SK-N-SH treated with all-trans-retinoic acid at 6 μM for 48 hours (cell line): ENCODE measurements at regions not wholly inside any gene's neighbourhood (a gene's known extent, or its start where the extent isn't known, plus 50 kb on each side); places are given as distances from the start of the nearest gene placed in this dataset.

Experiments used
- ARNTL ChIP-seq: fragments of 450-650 bp; formaldehyde crosslinking; IDR thresholded peaks from 2 replicates; pipeline ENCODE4 v1.5.0; 2020; ENCODE audit warnings: low read depth, mild to moderate bottlenecking, moderate library complexity, borderline replicate concordance
- OSR1 ChIP-seq: fragments of 250-450 bp; sonication (Bioruptor Pico); IDR thresholded peaks from 2 replicates; pipeline ENCODE4 v1.8.0; 2022; ENCODE audit warnings: moderate library complexity, mild to moderate bottlenecking, inconsistent platforms
- RARB ChIP-seq: fragments of 250-450 bp; sonication (Bioruptor Pico); IDR thresholded peaks from 2 replicates; pipeline ENCODE4 v1.8.0; 2021; ENCODE audit warnings: mild to moderate bottlenecking, moderate library complexity
- ZFP3 ChIP-seq: fragments of 250-450 bp; sonication (Bioruptor Pico); IDR thresholded peaks from 2 replicates; pipeline ENCODE4 v1.5.0; 2020; ENCODE audit warnings: mild to moderate bottlenecking, moderate library complexity
- TF ChIP-seq, protein P1 (sequence below): fragments of 250-450 bp; sonication (Bioruptor Pico); IDR thresholded peaks from 2 replicates; pipeline ENCODE4 v1.8.0; 2020; ENCODE audit warnings: mild to moderate bottlenecking, moderate library complexity, borderline replicate concordance

DNA sequence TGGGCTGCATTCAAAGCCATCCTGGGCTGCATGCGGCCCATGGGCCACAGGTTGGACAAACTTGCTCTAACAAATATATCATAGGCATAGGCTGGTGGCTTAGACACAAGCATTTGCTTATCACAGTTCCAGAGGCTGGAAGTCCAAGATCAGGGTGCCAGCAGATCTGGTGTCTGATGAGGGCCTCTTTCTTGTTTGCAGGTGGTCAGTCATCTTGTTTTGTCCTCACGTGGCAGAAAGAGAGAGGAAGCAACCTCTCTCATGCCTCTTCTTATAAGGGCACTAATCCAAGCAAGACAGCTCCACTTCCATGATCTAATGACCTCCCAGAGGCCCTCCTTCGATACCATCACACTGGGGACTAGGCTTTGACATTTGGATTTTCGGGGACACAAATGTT is 238.7 kb upstream of the TNRC6C start:
- TF ChIP-seq OSR1 (CRISPR knock-in tag) (no peak), ARNTL (CRISPR knock-in tag) (no peak), ZFP3 (no peak), RARB (CRISPR knock-in tag) (no peak)
- TF ChIP-seq, protein P1, sequence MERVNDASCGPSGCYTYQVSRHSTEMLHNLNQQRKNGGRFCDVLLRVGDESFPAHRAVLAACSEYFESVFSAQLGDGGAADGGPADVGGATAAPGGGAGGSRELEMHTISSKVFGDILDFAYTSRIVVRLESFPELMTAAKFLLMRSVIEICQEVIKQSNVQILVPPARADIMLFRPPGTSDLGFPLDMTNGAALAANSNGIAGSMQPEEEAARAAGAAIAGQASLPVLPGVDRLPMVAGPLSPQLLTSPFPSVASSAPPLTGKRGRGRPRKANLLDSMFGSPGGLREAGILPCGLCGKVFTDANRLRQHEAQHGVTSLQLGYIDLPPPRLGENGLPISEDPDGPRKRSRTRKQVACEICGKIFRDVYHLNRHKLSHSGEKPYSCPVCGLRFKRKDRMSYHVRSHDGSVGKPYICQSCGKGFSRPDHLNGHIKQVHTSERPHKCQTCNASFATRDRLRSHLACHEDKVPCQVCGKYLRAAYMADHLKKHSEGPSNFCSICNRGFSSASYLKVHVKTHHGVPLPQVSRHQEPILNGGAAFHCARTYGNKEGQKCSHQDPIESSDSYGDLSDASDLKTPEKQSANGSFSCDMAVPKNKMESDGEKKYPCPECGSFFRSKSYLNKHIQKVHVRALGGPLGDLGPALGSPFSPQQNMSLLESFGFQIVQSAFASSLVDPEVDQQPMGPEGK (CRISPR knock-in tag), result no peak
